OCI-LY3 (cell line): ENCODE measurements at regions not wholly inside any gene's neighbourhood (a gene's known extent, or its start where the extent isn't known, plus 50 kb on each side); places are given as distances from the start of the nearest gene placed in this dataset.

ENCODE experiments used
- H2AFZ ChIP-seq: fragments of 200-600, 300-600 bp; shearing (Covaris generic); 2 replicates; pipeline ENCODE4 v1.6.0; 2014; ENCODE audit warnings: antibody characterized with exemption, low read depth, low read length
- H3K27ac ChIP-seq: fragments of 200-600, 300-600 bp; sonication (generic); 2 replicates; pipeline ENCODE4 v1.5.1; 2014; ENCODE audit warnings: mild to moderate bottlenecking, low read length, moderate library complexity, mixed read lengths
- H3K27me3 ChIP-seq: fragments of 200-600, 300-600 bp; sonication (generic); 2 replicates; pipeline ENCODE4 v1.6.1; 2014; ENCODE audit warnings: low read depth, low read length, mixed read lengths
- H3K36me3 ChIP-seq: fragments of 200-600, 300-600 bp; sonication (generic); replicated peaks from 2 replicates; pipeline ENCODE3; 2014; ENCODE audit warnings: low read depth, low read length, mixed read lengths
- H3K4me1 ChIP-seq: fragments of 300-600, 200-600 bp; sonication (generic); 2 replicates; pipeline ENCODE4 v1.6.1; 2014; ENCODE audit warnings: low read length, mixed read lengths
- H3K4me2 ChIP-seq: fragments of 200-600, 300-600 bp; sonication (generic); 2 replicates; pipeline ENCODE4 v1.6.1; 2014; ENCODE audit warnings: low read length, mixed read lengths
- H3K4me3 ChIP-seq: fragments of 300-600, 200-600 bp; sonication (generic); 2 replicates; pipeline ENCODE4 v1.5.1; 2014; ENCODE audit warnings: antibody characterized with exemption, mild to moderate bottlenecking, low read length, moderate library complexity
- H3K79me2 ChIP-seq: fragments of 300-600, 200-600 bp; shearing (Covaris generic); 2 replicates; pipeline ENCODE4 v1.6.1; 2014; ENCODE audit warnings: mild to moderate bottlenecking, low read length, mixed read lengths
- H3K9ac ChIP-seq: fragments of 300-600, 200-600 bp; shearing (Covaris generic); 2 replicates; pipeline ENCODE4 v1.6.0; 2014; ENCODE audit warnings: mild to moderate bottlenecking, low read length, moderate library complexity
- H3K9me3 ChIP-seq: fragments of 200-600, 300-600 bp; shearing (Covaris generic); 2 replicates; pipeline ENCODE4 v1.6.1; 2014; ENCODE audit warnings: low read length, mixed read lengths; ENCODE audit not compliant: insufficient read depth
- H4K20me1 ChIP-seq: fragments of 200-600, 300-600 bp; sonication (generic); 2 replicates; pipeline ENCODE4 v1.6.1; 2016; ENCODE audit warnings: low read length, mixed read lengths; ENCODE audit not compliant: insufficient read depth
- CTCF ChIP-seq: fragments of 200-600, 300-600 bp; sonication (generic); IDR thresholded peaks from 2 replicates; pipeline ENCODE4 v1.5.1; 2014; ENCODE audit warnings: antibody characterized with exemption, low read length, low read depth
- EZH2phosphoT487 ChIP-seq: fragments of 200-600 bp; shearing (Covaris generic); IDR thresholded peaks from 2 replicates; pipeline ENCODE4 v1.6.1; 2018; ENCODE audit warnings: antibody characterized with exemption, mixed run types, low read depth

DNA sequence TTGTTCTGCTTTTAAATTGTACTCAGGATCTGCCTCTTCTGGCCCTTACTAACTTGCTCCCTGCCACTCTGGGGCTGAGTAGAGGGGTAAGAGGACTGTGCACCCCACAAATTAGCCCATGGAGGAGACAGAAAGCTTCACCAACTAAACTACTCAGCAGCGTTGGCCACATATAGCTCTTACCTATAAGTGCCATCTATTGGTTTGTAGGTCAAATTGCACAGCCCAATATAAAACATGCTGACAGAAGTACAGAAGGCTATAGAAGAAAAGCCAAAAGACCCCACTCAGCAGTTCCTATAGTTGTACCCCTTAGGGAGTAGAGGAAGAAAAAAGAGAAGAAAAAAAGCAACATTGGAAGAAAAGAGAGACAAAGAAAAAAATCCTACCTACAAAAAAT lies 341.2 kb upstream of the FMR1 start:
- Histone ChIP-seq H2AFZ (peak overlapping the region; percentile 74; the same call in 1 of the 2 replicates), H4K20me1 (no peaks in the 10 kb centered on the region), H3K79me2 (no peaks in the 10 kb centered on the region), H3K4me1 (peaks cover 3% of the 10 kb centered on the region), H3K27me3 (no peaks in the 10 kb centered on the region), H3K36me3 (no peaks in the 10 kb centered on the region), H3K4me3 (no peak overlapping the region), H3K9ac (no peak overlapping the region), H3K27ac (no peak overlapping the region), H3K4me2 (no peak overlapping the region), H3K9me3 (no peaks in the 10 kb centered on the region)
- TF ChIP-seq CTCF (peak; percentile 21; the same call in 1 of the 2 replicates), EZH2phosphoT487 (no peak)

GRCh38 chrX:147573266-147573665 lies 338.5 kb upstream of the FMR1 start:
- no peaks in the 10 kb centered on the region for H3K36me3 ChIP-seq
- H3K79me2 ChIP-seq: no peaks in the 10 kb centered on the region
- no peaks in the 10 kb centered on the region for H3K9me3 ChIP-seq
- H3K9ac ChIP-seq: no peak overlapping the region
- TF ChIP-seq EZH2phosphoT487 (no peak), CTCF (no peak)
- no peak overlapping the region for H2AFZ ChIP-seq
- no peaks in the 10 kb centered on the region for H4K20me1 ChIP-seq
- no peak overlapping the region for H3K4me2 ChIP-seq
- H3K27ac ChIP-seq: no peak overlapping the region
- H3K4me3 ChIP-seq: no peak overlapping the region
- no peaks in the 10 kb centered on the region for H3K27me3 ChIP-seq
- no peaks in the 10 kb centered on the region for H3K4me1 ChIP-seq

DNA sequence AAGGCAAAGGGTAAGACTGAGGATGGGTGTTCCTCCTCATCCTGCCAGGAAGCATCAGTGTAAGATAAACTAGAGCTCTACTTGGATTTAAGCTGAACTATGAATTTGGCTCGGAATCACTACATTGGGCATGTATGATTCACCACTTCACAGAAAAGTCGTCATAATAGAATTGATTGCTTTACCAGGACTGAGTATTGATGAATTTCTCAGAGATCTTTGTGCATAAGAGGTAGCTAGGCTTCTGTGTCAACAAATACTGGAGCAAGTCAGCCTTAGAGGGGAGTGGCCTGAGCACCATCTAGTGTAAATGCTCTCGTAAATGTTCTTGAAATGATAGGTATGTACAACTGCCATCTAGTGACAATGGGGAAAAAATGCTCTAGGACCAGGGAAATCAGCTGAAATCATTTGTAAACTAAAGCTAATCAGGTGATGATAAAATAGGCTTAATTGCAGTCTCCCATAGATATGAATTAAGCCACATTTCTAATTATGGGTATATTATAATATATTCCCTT lies 309.5 kb upstream of the FMR1 start:
- 0 out of 2 replicates have a peak overlapping the region, but pooled peaks have one; percentile 39 for H2AFZ ChIP-seq
- H3K79me2 ChIP-seq: no peaks in the 10 kb centered on the region
- H3K9me3 ChIP-seq: no peaks in the 10 kb centered on the region
- H4K20me1 ChIP-seq: no peaks in the 10 kb centered on the region
- H3K4me3 ChIP-seq: no peak overlapping the region
- no peaks in the 10 kb centered on the region for H3K36me3 ChIP-seq
- TF ChIP-seq EZH2phosphoT487 (no peak), CTCF (peak; percentile 41)
- no peaks in the 10 kb centered on the region for H3K27me3 ChIP-seq
- H3K4me1 ChIP-seq: no peaks in the 10 kb centered on the region
- no peak overlapping the region for H3K9ac ChIP-seq
- H3K4me2 ChIP-seq: 0 out of 2 replicates have a peak overlapping the region, but pooled peaks have one; percentile 20
- no peak overlapping the region for H3K27ac ChIP-seq

DNA sequence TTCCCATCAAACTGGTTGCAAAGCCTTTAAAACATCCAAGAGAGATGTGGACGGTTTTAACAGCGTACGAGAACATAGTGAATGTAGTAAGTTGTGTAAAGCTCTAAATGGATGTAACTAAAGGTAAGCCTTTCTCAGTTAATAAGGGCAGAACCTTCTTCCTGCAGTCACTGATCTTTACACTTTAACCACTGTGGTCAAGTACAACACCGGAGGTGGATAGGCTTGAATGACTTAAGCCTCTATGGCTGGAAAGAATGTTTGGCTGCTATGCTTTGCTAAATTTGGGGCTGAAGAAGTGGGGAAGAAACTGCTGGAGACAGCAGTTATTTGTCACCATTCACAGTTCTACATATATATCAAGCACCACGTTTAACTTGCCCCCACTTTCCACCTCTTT lies 285.1 kb upstream of the FMR1 start:
- no peaks in the 10 kb centered on the region for H3K9me3 ChIP-seq
- no peak for TF ChIP-seq EZH2phosphoT487
- no peak for TF ChIP-seq CTCF
- H3K4me3 ChIP-seq: no peak overlapping the region
- H3K79me2 ChIP-seq: no peaks in the 10 kb centered on the region
- H4K20me1 ChIP-seq: no peaks in the 10 kb centered on the region
- H2AFZ ChIP-seq: no peak overlapping the region
- no peaks in the 10 kb centered on the region for H3K27me3 ChIP-seq
- no peak overlapping the region for H3K9ac ChIP-seq
- H3K36me3 ChIP-seq: no peaks in the 10 kb centered on the region
- no peak overlapping the region for H3K27ac ChIP-seq
- no peak overlapping the region for H3K4me2 ChIP-seq
- H3K4me1 ChIP-seq: no peaks in the 10 kb centered on the region
